Panc1 (cell line): ENCODE measurements at regions not wholly inside any gene's neighbourhood (a gene's known extent, or its start where the extent isn't known, plus 50 kb on each side); places are given as distances from the start of the nearest gene placed in this dataset.
"Not testable (repeated sequence)": the region's sequence is repeated elsewhere in the genome, so short reads cannot be mapped to it uniquely, and the experiment has no call there.

Experiments
- ATAC-seq: fragments of 200-7000 bp; cut with Tn5 transposase; 2 replicates; pipeline ENCODE4 v1.9.1; 2020; ENCODE audit warnings: mild to moderate bottlenecking, moderate library complexity
- BruUV-seq: library from RNA; stranded (reverse); fragments of 400-500 nt; replicated peaks from 2 replicates; lab custom pipeline; 2021; lab: Mats Ljungman, UMichigan
- CTCF ChIA-PET: fragments of 300-600 bp; sonication (Branson Sonifier 250); formaldehyde crosslinking; loops from one replicate; lab custom pipeline; 2022; ENCODE audit warnings: antibody characterized with exemption; lab: Charles Lee
- POLR2A ChIA-PET: fragments of 300-600 bp; sonication (Branson Sonifier 250); formaldehyde crosslinking; loops from one replicate; lab custom pipeline; 2022; ENCODE audit warnings: antibody characterized with exemption; lab: Charles Lee
- DNase-seq: peaks from one replicate; pipeline ENCODE4 v3.0.0-alpha.2; 2010; ENCODE audit warnings: low read depth, low spot score
- H3K27ac ChIP-seq: 2 replicates; pipeline ENCODE4 v1.5.1; 2011; ENCODE audit warnings: mild to moderate bottlenecking, low read length, inconsistent platforms
- H3K27me3 ChIP-seq: fragments of 200-500 bp; sonication (Bioruptor generic); 2 replicates; pipeline ENCODE4 v1.6.0; 2014; ENCODE audit warnings: low read length, inconsistent platforms; ENCODE audit not compliant: control insufficient read depth, insufficient read depth
- H3K36me3 ChIP-seq: fragments of 200-500 bp; sonication (Bioruptor generic); 2 replicates; pipeline ENCODE4 v1.5.1; 2014; ENCODE audit warnings: inconsistent platforms, mild to moderate bottlenecking, low read length, moderate library complexity; ENCODE audit not compliant: control insufficient read depth, insufficient read depth
- H3K4me1 ChIP-seq: 2 replicates; pipeline ENCODE4 v1.5.1; 2011; ENCODE audit warnings: inconsistent platforms, mild to moderate bottlenecking, low read length, moderate library complexity; ENCODE audit not compliant: control insufficient read depth, insufficient read depth
- H3K4me3 ChIP-seq, 2 experiments: 2 replicates each; pipeline ENCODE4 v1.5.1; 2011 to 2012; ENCODE audit warnings: low read depth in 2 of 2, low read length in 2 of 2, mild to moderate bottlenecking in 2 of 2, inconsistent platforms in 1 of 2, moderate library complexity in 1 of 2
- H3K9me3 ChIP-seq: fragments of 200-500 bp; sonication (Bioruptor generic); 2 replicates; pipeline ENCODE4 v1.5.1; 2014; ENCODE audit warnings: low read depth, mild to moderate bottlenecking, inconsistent platforms, low read length, moderate library complexity; ENCODE audit not compliant: control insufficient read depth, insufficient read depth
- POLR2AphosphoS5 ChIP-seq: IDR thresholded peaks from 2 replicates; pipeline ENCODE4 v1.6.1; 2012; ENCODE audit warnings: mild to moderate bottlenecking, low read depth, low read length, moderate library complexity
- SIN3A ChIP-seq: IDR thresholded peaks from 2 replicates; pipeline ENCODE4 v1.6.1; 2012; ENCODE audit warnings: low read depth, mild to moderate bottlenecking, low read length, moderate library complexity, borderline replicate concordance; ENCODE audit not compliant: insufficient read depth
- TCF7L2 ChIP-seq: IDR thresholded peaks from 2 replicates; pipeline ENCODE4 v1.6.1; 2011; ENCODE audit warnings: mild to moderate bottlenecking, low read depth, low read length, inconsistent platforms
- in situ Hi-C: cut with HindIII; loops from 2 replicates; pipeline ENCODE4 v1.10.0; 2016; ENCODE audit warnings: low sequenced_read_pairs, low pct_unique_long_range_greater_than_20kb
- intact Hi-C: fragments of 100-400 bp; cut with micrococcal nuclease; formaldehyde crosslinking; loops from one replicate; pipeline ENCODE4 v1.10.0; 2022; ENCODE audit not compliant: unreplicated experiment
- TF ChIP-seq, protein P1 (sequence below): fragments of 450-650 bp; IDR thresholded peaks from 2 replicates; pipeline ENCODE4 v1.5.1; 2017; ENCODE audit warnings: mild to moderate bottlenecking
- TF ChIP-seq, protein P2 (sequence below), 2 experiments: IDR thresholded peaks; 2 replicates each; pipeline ENCODE4 v1.6.1; 2011 to 2012; ENCODE audit warnings: low read depth in 2 of 2, control low read depth in 1 of 2, low read length in 1 of 2, mild to moderate bottlenecking in 1 of 2, moderate library complexity in 1 of 2; ENCODE audit not compliant: insufficient read depth in 1 of 2

DNA sequence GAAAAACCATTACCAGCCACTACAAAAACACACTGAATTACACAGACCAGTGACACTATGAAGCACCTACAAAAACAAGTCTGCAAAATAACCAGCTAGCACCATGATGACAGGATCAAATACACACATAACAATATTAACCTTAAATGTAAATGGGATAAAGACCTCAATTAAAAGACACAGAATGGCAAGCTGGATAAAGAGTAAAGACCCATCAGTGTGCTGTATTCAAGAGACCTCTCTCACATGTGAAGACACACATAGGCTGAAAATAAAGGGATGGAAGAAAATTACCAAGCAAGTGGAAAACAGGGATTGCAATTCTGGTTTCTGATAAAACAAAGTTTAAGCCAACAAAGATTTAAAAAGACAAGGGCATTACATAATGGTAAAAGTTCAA, 482.7 kb upstream of the MCTP2 start:
- ChIA-PET POLR2A (no interaction called here), CTCF (no interaction called here)
- no peak for ATAC-seq
- Histone ChIP-seq H3K4me1 (no peaks in the 10 kb centered on the region), H3K4me3 (no peak overlapping the region), H3K27me3 (no peaks in the 10 kb centered on the region), H3K9me3 (no peaks in the 10 kb centered on the region), H3K36me3 (no peaks in the 10 kb centered on the region), H3K27ac (no peak overlapping the region)
- no peak for DNase-seq
- intact Hi-C loops (no loop called here), in situ Hi-C loops (no loop called here)
- TF ChIP-seq SIN3A (no peak), TCF7L2 (no peak), POLR2AphosphoS5 (no peak)
- TF ChIP-seq, protein P1, sequence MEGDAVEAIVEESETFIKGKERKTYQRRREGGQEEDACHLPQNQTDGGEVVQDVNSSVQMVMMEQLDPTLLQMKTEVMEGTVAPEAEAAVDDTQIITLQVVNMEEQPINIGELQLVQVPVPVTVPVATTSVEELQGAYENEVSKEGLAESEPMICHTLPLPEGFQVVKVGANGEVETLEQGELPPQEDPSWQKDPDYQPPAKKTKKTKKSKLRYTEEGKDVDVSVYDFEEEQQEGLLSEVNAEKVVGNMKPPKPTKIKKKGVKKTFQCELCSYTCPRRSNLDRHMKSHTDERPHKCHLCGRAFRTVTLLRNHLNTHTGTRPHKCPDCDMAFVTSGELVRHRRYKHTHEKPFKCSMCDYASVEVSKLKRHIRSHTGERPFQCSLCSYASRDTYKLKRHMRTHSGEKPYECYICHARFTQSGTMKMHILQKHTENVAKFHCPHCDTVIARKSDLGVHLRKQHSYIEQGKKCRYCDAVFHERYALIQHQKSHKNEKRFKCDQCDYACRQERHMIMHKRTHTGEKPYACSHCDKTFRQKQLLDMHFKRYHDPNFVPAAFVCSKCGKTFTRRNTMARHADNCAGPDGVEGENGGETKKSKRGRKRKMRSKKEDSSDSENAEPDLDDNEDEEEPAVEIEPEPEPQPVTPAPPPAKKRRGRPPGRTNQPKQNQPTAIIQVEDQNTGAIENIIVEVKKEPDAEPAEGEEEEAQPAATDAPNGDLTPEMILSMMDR = no peak
- TF ChIP-seq, protein P2, sequence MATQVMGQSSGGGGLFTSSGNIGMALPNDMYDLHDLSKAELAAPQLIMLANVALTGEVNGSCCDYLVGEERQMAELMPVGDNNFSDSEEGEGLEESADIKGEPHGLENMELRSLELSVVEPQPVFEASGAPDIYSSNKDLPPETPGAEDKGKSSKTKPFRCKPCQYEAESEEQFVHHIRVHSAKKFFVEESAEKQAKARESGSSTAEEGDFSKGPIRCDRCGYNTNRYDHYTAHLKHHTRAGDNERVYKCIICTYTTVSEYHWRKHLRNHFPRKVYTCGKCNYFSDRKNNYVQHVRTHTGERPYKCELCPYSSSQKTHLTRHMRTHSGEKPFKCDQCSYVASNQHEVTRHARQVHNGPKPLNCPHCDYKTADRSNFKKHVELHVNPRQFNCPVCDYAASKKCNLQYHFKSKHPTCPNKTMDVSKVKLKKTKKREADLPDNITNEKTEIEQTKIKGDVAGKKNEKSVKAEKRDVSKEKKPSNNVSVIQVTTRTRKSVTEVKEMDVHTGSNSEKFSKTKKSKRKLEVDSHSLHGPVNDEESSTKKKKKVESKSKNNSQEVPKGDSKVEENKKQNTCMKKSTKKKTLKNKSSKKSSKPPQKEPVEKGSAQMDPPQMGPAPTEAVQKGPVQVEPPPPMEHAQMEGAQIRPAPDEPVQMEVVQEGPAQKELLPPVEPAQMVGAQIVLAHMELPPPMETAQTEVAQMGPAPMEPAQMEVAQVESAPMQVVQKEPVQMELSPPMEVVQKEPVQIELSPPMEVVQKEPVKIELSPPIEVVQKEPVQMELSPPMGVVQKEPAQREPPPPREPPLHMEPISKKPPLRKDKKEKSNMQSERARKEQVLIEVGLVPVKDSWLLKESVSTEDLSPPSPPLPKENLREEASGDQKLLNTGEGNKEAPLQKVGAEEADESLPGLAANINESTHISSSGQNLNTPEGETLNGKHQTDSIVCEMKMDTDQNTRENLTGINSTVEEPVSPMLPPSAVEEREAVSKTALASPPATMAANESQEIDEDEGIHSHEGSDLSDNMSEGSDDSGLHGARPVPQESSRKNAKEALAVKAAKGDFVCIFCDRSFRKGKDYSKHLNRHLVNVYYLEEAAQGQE (IDR thresholded peaks at IDR 0.05; ENCODE audit: insufficient read depth in 1 of 2, low read depth in 2 of 2, low read length in 1 of 2) = no peak
- no TSS peak for BruUV-seq

DNA sequence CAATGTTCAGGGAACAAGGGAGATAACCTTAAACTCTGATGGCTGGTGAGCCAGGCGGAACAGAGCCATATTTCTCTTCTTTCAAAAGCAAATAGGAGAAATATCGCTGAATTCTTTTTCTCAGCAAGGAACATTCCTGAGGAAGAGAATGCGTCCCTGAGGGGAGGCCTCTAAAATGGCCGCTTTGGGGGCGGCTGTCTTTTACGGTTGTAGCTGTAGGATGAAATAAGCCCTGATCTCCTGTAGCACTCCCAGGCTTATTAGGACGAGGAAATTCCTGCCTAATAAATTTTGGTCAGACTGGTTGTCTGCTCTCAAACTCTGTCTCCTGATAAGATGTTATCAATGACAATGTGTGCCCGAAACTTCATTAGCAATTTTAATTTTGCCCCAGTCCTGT, 496.4 kb upstream of the MCTP2 start:
- H3K4me3 ChIP-seq, CTCF ChIA-PET, H3K27me3 ChIP-seq, intact Hi-C loops, H3K4me1 ChIP-seq, POLR2A ChIA-PET, DNase-seq, BruUV-seq, H3K27ac ChIP-seq, H3K36me3 ChIP-seq, in situ Hi-C loops, H3K9me3 ChIP-seq, ATAC-seq: not testable (repeated sequence)

DNA sequence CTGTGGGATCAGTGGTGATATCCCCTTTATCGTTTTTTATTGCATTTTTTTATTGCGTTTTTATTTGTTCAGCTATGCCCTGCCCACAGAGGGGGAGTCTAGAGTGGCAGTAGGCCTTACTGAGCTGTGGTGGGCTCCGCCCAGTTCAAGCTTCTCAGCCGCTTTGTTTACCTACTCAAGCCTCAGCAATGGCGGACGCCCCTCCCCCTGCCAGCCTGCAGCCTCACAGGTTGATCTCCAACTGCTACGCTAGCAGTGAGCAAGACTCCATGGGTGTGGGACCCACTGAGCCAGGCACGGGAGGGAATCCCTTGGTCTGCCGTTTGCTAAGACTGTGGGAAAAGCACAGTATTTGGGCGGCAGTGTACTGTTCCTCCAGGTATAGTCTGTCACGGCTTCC, 500.6 kb upstream of the MCTP2 start:
- no peak for DNase-seq
- no peak overlapping the region for H3K4me3 ChIP-seq
- no peaks in the 10 kb centered on the region for H3K9me3 ChIP-seq
- ChIA-PET POLR2A (no interaction called here), CTCF (no interaction called here)
- no peak overlapping the region for H3K27ac ChIP-seq
- in situ Hi-C loops (no loop called here), intact Hi-C loops (no loop called here)
- TF ChIP-seq, protein P2 (IDR thresholded peaks at IDR 0.05; ENCODE audit: insufficient read depth in 1 of 2, low read depth in 2 of 2, low read length in 1 of 2) = no peak
- TF ChIP-seq POLR2AphosphoS5 = no peak
- TF ChIP-seq TCF7L2 = no peak
- TF ChIP-seq, protein P1 = no peak
- TF ChIP-seq SIN3A = no peak
- no TSS peak for BruUV-seq
- ATAC-seq = no peak
- no peaks in the 10 kb centered on the region for H3K36me3 ChIP-seq
- H3K4me1 ChIP-seq = no peaks in the 10 kb centered on the region
- H3K27me3 ChIP-seq = no peaks in the 10 kb centered on the region
